GM21786 (cell line): ENCODE measurements at regions not wholly inside any gene's neighbourhood (a gene's known extent, or its start where the extent isn't known, plus 50 kb on each side); places are given as distances from the start of the nearest gene placed in this dataset.

ENCODE experiments used
- ATAC-seq: cut with Tn5 transposase; IDR thresholded peaks from one replicate; pipeline ENCODE4 v1.9.1; 2021; ENCODE audit not compliant: unreplicated experiment

DNA sequence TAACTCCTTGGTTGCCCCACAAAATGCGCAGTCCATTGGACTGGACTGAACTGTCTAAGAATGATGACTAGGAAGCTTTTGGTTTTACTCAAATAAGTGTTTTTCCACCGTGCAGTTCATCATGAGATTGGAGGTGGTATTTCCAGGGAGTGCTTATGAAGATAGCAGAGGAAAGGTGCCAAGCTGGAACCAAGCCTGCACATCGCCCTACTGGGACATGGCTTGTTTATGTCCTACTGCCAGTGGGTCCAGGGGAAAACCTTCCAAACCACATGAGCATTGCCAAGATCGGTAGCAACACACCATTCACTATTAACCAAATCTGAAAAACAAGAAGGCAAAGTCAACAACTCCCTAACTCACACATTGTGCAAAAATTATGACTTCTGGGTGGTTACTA is 54.7 kb upstream of the DSCAM start:
- ATAC-seq, result no peak

DNA sequence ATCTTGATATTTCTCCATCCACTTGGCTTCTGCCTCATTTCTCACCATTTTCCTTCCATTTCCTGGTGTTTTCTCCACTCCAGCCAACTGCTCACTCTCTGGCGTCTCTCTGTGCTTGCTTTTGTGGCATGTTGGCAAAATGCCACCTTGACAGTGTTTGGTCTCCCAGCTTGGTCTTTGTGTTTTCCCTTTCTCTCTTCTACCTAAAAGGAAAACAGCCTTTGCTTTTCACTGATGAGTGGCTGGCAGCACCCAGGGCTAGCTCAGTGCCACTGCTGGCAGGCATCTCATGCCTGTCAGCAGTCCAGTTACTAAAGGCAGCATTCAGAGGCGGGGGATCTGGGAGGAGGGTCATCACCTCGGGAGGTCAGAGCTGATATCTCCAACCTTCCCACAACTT is 55.3 kb upstream of the DSCAM start:
- no peak for ATAC-seq

DNA sequence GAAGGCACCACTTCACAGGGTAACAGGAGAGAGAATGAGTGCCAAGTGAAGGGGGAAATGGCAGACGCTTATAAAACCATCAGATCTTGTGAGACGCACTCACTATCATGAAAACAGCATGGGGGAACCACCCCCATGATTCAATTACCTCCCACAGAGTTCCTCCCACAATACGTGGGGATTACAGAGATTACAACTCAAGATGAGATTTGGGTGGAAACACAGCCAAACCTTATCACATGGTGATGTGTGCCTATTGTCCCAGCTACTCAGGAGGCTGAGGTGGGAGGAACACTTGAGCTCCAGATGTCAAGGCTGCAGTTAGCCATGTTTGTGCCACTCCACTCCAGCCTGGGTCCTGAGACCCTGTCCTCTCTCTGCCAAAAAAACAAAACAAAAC is 56.0 kb upstream of the DSCAM start:
- ATAC-seq, result no peak

DNA sequence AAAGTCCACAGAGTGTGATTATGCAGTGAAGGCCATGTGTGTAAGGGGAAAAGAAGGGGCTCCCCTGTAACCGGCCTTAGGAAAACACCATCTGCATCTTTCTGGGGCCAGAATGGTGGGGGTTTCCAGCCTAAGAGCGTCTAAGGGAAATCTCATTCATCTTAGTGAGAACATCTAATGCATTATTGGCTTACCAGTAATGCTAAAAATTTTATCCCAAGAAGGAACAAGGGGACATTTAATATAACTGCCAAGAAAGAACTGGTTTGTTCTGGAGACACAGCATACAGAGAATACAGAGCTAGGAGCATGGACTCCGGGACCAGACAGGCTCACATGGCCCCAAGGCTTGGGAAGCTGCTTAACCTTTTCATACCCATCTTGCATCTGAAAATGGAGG is 58.3 kb upstream of the DSCAM start:
- no peak for ATAC-seq

DNA sequence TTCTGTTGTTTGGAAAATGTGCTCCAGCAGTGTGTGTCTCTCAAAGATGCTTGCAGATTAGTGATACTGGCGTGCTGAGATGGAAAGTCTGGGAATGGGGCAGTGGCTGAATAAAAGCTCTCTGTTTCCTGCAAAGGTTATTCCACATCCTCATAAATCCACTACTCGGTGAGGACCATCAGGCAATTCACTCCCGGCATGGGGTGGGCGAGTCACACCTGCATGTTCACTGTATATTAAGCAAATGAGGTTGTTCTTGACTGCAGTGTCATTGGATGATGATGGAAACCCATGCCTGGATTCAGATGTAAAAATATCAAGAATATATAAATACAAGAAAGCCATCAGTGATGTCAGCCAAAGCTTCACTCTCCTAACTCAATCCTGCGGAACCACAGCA is 65.4 kb upstream of the DSCAM start:
- no peak for ATAC-seq

DNA sequence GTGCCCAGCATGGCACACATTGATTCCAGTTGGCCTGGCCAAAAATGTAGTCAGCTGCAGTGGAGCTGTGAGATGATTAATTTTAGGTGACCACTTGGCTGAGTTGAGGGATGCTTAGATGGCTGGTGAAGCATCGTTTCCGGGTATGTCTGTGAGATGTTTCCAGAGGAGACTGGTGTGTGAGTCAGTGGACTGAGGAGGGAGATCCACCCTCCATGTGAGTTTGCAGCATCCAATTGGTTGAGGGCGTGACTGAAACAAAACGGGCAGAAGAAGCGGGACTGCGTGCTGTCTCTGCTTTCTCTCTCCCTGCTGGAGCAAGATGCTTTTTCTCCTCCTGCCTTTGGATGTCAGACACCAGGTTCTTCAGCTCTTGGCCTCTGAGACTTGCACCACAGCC is 68.2 kb upstream of the DSCAM start:
- no peak for ATAC-seq

DNA sequence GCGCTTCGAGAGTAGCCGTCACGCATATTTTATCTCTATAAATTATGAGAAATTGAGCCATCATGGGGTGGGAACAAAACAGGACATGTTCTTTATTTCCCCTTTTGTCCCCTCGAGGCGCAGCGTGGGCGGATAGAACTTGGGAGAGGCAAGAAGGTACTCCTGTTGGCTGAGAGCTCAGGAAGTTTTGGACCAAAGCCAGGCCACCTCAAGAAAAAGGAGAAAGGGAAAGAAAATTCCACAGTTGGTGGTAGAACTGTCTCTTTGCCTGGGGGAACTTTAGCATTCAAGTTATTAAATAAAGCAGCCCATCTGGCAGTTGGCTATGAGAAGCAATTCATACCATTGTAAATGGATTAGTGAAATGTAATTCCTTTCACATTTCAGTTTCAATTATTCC is 76.4 kb upstream of the DSCAM start:
- no peak for ATAC-seq

DNA sequence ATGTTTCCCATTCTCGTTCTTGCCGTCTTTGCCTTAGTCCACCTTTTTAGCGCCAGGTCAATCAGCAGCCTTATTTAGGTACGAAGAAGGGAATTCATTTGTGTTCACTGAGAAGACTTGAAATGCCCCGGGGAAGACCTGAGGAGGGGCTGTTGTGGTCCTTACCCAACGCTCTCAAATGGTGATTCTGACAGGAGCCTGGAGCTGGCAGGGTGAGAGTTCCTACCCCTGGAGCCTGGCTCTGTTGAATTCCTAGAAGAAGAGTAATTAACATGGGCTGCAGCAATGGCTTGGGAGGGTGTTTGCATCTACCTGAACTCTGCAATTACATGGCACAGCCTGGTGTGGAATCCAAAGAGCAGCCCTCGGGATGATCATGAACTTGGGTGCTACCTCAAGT is 76.9 kb upstream of the DSCAM start:
- no peak for ATAC-seq

DNA sequence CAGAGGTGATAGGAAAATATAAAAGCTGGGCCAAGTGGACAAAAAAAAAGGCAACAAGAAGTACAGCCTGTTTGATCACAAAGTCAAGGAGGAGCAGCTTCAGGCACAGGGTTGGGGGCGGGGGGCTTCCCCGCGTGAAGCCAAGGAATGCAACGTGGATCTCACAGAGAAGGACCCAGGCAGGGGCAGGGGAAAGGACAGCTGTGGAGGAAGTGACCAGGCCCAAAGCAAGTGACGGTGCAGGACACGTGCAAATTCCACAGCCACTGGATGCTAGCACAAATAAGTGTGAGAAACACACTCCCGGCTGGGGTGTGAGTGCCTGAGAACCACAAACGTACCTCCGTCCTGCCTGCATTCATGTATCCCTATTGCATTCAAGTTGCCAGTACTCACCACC is 77.7 kb upstream of the DSCAM start:
- no peak for ATAC-seq

DNA sequence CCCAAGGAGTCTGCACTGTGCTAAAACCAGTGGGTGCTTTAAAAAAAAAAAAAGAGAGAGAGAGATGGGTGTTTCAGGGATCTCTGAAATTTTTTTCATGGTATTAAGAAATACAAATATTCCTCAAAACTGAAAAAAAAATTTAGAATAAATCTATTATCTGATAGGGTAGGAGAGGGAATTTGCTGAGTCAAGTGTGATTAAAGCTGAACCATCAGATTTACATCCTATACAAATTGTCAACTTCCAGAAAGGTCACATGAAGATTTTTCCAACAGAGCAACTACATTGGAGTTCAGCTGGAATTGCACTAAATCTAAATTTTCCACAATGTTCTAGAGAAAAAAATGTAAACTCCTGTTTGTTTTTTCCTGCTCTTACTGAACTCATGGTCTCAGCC is 79.3 kb upstream of the DSCAM start:
- no peak for ATAC-seq

DNA sequence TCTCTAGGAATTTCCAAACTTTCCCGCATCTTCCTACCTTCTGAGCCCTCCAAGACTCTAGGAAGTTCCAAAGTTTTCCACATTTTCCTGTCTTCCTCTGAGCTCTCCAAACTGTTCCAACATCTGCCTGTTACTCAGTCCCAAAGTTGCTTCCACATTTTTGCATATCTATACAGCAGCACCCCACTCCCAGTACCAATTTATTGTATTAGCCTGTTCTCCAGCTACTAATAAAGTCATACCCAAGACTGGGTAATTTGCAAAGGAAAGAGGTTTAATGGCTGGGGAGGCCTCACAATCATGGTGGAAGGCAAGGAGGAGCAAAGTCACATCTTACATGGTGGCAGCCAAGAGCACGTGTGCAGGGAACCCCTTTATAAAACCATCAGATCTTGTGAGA is 82.9 kb upstream of the DSCAM start:
- no peak for ATAC-seq

DNA sequence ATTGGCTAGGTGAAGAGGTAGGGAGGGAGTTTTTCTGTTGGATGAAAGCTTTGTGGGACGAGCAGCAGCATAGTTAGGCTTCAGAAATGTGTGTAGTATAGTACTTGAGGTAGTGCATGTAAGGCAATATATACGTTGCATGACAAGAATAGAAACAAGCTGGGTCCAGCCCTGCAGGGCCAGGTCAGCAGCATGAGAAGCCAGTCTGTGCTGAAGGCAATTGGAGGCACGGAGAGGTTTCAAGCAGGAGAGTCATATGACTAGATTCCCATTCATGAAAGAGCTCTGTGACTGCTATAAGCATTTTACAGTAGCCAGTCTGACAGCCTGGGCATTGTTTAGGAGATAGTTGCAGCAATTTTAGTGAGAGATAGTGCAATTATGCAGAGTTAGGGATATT is 84.2 kb upstream of the DSCAM start:
- no peak for ATAC-seq

DNA sequence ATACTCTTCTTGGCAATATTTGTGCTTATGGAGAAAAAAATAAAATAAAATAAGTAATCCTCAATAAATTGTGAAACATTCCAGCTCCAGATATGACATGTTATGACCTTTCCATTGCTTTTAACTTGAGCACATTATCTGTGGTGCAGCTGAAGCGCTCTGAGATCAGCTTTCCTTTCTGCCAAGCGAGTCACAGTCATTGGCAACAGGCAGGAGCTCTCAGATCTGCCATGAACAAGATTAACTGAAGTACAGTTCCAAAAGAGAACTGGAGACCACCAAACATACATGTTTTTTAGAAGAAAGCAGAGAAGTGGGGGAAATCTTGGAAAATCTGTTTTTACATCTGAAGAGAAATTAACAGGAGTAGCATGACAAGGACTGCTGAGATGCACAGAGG is 89.2 kb upstream of the DSCAM start:
- ATAC-seq, result no peak

DNA sequence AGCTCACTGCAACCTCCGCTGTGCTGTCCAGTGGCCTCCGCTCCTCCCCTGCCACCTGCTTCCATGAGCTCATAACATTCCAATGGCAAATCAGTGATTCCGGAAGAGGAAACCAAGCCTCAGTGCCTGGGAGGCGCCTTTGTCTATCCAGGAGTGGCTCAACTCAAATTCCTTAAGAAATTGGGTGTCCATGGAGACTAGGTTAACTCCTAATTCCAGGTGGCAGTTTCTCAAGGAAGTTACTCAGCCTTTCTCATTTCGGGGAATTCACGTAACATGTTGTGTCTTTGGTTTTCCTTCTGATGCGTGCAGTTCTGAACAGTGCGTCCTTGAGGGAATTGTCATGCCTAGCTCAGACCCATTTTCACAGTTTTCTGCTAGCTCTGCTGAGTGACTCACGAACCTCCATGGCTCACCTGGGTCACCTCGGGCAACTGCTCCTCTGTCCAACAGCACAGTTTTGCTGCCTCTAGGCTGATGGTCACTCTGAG is 89.9 kb upstream of the DSCAM start:
- ATAC-seq, result no peak

DNA sequence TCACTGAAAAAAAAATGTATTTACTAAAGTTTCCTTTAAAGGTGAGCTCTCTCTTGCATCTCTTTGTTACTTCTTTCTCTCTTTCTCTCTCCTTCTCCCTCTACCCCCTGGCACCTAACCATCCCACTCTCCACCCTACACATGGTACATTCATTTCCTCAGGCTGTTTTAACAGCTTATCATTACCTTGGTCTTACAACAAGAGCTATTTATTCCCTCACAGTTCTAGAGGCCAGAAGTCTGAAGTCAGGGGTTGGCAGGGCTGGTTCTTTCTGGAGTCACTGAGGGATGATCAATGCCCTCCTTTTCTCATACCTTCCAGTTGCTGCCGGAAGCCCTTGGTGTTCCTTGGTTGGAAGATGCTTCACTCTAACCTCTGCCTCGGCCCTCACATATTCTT is 91.1 kb upstream of the DSCAM start:
- no peak for ATAC-seq

DNA sequence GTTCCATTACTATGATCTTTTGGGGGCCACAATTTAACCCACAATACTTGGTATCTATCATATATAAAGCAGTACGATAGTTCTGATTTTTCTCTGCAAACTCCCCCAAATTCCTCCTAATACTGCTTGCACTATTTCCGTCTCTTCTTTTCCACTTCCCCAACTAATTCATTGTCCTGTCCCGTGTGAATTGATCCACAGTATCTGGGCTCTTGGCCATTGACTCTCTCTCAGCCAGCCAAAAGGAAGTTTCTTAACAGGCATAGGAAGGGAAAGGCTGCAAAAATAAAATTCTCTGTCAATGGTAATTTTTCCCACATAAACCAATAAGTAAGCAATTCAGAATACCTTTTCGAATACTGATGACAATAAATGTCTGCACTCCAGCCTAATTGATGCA is 91.7 kb upstream of the DSCAM start:
- no peak for ATAC-seq

DNA sequence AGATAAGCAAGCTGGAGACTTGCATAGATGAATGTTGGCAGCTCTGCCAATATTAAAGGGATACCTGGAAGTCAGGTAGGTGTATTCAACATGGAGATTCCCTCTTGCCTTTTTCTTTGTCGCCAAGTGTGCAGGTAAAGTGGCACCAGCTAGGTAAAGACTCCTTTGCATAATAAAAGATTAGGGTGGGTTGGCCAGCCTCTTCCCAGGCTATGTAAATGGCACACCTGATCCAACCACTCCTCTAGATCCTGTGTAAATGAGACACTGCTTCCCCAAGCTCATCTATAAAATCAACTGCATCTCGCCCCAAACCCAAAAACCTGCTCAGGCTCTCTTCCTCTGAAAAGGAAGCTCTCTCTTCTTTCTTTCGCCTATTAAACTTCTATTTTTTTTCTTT is 100.8 kb upstream of the DSCAM start:
- ATAC-seq, result no peak

DNA sequence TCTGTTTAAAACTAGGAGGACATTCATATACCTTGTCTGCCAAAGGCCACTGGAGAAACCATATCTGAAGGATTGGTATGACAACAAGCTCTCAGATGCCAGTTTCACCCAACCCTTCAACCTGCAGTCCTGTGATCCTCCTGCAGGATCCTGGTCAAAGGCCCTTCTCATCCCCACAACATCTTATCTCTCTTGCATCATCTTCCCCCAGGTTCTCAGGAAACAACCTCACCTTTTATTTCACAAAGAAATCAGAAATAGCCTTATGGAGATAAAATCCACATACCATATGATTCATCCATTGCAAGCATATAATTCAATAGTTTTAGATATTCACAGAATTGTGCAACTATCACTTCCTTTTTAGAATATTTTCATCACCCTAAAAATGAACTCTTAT is 104.0 kb upstream of the DSCAM start:
- no peak for ATAC-seq

DNA sequence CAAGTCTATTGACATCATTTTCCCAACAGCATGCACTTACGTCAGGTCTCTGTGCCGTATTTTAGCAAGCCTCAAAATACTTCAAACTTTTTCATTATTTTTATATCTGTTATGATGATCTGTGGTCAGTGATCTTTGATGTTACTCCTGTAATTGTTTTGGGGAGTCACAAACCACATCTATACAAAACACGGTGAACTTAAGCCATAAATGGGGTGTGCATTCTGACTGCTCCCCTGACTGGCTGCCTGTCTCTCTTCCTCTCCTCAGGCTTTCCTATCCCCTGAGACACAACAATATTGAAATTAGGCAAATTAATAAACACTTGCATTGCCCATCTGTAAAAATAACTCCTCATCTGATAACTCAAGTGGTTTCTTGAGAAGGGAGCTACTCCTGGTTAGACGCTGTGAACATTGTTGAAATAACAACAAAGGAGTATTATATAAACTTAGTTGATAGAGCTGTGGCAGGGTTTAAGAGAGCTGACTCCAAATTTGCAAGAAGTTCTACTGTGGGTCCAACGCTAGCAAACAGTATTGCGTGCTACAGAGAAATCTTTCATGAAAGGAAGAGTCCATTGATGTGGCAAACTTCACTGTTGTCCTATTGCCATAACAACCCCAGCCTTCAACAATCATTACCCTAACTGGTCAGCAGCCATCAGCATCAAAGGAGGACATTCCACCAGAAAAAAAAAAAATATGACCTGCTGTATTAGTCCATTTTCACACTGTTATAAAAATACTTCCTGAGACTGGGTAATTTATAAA is 105.8 kb upstream of the DSCAM start:
- no peak for ATAC-seq

DNA sequence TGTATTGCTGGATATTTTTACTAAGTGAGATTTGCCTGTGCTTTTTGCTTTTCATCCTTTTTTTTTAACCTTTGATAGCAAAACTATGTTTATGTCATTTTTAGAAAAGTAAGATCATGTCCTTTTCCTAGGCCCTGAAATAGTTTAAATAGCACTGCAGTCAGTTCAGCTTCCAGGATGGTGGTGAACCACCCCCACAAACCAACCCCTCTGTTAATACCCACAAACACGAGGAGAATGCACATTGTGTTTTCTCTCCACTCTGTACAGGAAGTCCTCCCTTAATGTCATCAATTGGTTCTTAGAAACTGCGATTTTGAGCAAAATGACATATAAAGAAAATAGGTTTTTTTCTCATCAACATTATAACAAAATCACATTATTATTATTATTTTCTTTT is 117.7 kb upstream of the DSCAM start:
- no peak for ATAC-seq

DNA sequence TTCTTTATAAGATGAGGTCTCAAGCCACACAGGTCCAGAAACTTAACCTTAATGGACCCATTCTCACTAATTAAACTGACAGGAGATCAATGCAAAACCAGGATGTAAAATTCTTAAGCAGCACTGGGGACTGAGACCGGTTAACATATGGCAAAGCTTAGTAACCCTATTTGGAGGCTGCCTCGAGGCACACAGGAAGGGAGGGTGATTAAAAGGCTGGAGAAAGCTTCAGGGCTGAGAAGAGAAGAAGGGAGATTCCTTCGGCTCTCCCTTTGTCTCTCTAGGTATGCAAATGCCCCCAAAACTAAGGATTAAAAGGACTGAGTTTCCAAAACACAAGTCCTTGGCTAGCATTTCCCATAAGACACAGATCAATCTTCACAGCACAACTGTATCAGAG is 120.8 kb upstream of the DSCAM start:
- ATAC-seq, result no peak

DNA sequence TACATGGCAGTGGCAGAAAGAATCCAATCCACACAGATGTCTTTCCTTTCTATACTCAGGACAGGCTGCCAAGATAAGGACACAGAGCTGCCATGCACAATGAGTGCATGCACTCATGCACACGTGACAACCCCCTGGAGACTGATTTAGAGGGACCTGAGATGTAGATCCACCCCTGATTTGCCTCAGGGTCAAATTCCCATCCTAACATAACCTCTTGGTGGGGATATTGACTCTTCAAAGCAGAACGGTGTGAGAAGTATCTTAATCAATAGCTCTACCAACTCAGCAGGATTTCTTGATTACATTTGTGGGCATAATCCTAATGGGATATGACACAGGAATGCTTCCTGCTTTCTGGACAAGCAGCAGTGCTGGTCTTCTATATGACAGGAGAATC is 125.2 kb upstream of the DSCAM start:
- no peak for ATAC-seq
